Loucy (cell line): ENCODE measurements at regions not wholly inside any gene's neighbourhood (a gene's known extent, or its start where the extent isn't known, plus 50 kb on each side); places are given as distances from the start of the nearest gene placed in this dataset.

Source experiments
- EZH2phosphoT487 ChIP-seq: fragments of 200-600 bp; IDR thresholded peaks from 2 replicates; pipeline ENCODE4 v1.6.1; 2018; ENCODE audit warnings: antibody characterized with exemption, mild to moderate bottlenecking, moderate library complexity, borderline replicate concordance
- TF ChIP-seq, protein P1 (sequence below): fragments of 200-600 bp; sonication (generic); conservative IDR thresholded peaks from 2 replicates; pipeline ENCODE4 v1.5.1; 2014; ENCODE audit warnings: mild to moderate bottlenecking, antibody characterized with exemption, low read length

DNA sequence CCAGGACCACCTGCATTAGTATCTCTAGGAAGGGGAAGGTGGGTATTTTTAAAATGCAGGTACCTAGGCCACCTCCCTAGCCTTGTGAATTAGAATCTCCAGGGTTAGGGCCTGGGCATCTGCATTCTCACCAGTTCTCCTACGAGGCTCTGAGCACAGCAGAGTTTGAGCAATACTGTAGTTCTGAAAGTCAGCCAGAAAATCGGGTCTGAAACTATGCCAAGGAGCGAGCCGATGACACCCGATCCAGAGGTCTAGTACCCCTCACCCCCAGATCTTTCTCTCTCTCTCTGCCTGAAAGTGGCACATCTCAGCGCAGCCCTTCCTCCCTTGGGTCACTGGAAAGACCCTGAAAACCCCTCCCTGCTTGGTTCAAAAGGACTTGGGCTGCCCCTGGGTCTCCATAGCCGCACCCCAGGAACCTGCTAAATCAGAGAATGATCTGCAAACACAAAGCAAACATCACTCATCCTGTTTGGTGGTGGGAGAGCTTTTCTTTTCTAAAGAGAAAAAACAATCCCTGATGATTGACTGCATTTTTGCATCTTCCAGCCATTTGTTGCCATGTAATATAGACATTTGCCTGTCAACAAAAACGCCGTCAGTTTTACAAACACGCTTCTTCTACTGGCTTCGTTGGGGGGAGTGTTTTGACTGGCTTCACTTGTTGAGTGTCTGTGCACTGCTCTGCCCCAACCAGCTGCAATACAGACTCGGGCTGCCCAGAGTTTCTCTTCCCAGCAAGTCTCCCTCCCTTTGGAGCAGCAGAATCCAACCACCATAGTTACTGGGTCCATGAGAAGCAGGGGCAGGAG, 229.9 kb downstream of the MN1 start:
- TF ChIP-seq, protein P1, sequence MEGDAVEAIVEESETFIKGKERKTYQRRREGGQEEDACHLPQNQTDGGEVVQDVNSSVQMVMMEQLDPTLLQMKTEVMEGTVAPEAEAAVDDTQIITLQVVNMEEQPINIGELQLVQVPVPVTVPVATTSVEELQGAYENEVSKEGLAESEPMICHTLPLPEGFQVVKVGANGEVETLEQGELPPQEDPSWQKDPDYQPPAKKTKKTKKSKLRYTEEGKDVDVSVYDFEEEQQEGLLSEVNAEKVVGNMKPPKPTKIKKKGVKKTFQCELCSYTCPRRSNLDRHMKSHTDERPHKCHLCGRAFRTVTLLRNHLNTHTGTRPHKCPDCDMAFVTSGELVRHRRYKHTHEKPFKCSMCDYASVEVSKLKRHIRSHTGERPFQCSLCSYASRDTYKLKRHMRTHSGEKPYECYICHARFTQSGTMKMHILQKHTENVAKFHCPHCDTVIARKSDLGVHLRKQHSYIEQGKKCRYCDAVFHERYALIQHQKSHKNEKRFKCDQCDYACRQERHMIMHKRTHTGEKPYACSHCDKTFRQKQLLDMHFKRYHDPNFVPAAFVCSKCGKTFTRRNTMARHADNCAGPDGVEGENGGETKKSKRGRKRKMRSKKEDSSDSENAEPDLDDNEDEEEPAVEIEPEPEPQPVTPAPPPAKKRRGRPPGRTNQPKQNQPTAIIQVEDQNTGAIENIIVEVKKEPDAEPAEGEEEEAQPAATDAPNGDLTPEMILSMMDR: no peak
- TF ChIP-seq EZH2phosphoT487: no peak
